Esophagus squamous epithelium (tissue), 4 donors: ENCODE measurements at regions not wholly inside any gene's neighbourhood (a gene's known extent, or its start where the extent isn't known, plus 50 kb on each side); places are given as distances from the start of the nearest gene placed in this dataset.
"Not testable (repeated sequence)": the region's sequence is repeated elsewhere in the genome, so short reads cannot be mapped to it uniquely, and the experiment has no call there.

ENCODE experiments used
- CTCF ChIP-seq, 6 experiments: fragments of 450-650 bp in 4 of 6; fragments of 200-600 bp in 2 of 6; sonication (generic) in 2 of 6; IDR thresholded peaks; one replicate each; pipeline ENCODE4 v1.5.1; 2016 to 2019; ENCODE audit warnings: antibody characterized with exemption in 6 of 6, mild to moderate bottlenecking in 4 of 6, moderate library complexity in 4 of 6
- POLR2A ChIP-seq, 4 donors: fragments of 450-650 bp; IDR thresholded peaks; one replicate each; pipeline ENCODE4 v1.6.1; 2017; ENCODE audit warnings: antibody characterized with exemption in 4 of 4, mild to moderate bottlenecking in 4 of 4, moderate library complexity in 3 of 4

- TF ChIP-seq CTCF, POLR2A (IDR thresholded peaks at IDR 0.05): not testable (repeated sequence)
These were observed 1649.3 kb downstream of the SPATA31A7 start for GRCh38 chr9:62839168-62839567.
